WTC11 (cell line): ENCODE measurements at regions not wholly inside any gene's neighbourhood (a gene's known extent, or its start where the extent isn't known, plus 50 kb on each side); places are given as distances from the start of the nearest gene placed in this dataset.

Source experiments
- ATAC-seq: fragments of 200-7000 bp; cut with Tn5 transposase; 2 replicates; pipeline ENCODE4 v1.10.0; 2021; ENCODE audit warnings: mild to moderate bottlenecking, moderate library complexity
- CTCF ChIA-PET: fragments of 300-600 bp; sonication (Branson Sonifier 250); formaldehyde crosslinking; loops from one replicate; lab custom pipeline; 2021; ENCODE audit warnings: antibody characterized with exemption; lab: Charles Lee
- POLR2A ChIA-PET: fragments of 350-600 bp; sonication (Branson Sonifier 250); formaldehyde crosslinking; loops from one replicate; lab custom pipeline; 2021; ENCODE audit warnings: antibody characterized with exemption; lab: Charles Lee
- DNase-seq: peaks from one replicate; pipeline ENCODE4 v3.0.0; 2021; ENCODE audit warnings: low spot score
- H3K27ac Mint-ChIP-seq: 2 replicates; pipeline ENCODE4 v1.8.0; 2021; ENCODE audit warnings: mixed read lengths
- H3K27me3 Mint-ChIP-seq: 2 replicates; pipeline ENCODE4 v1.8.0; 2021; ENCODE audit warnings: low read depth, mild to moderate bottlenecking, moderate library complexity, mixed read lengths
- H3K36me3 Mint-ChIP-seq: 2 replicates; pipeline ENCODE4 v1.8.0; 2021; ENCODE audit warnings: mixed read lengths
- H3K4me1 Mint-ChIP-seq: 2 replicates; pipeline ENCODE4 v1.8.0; 2022; ENCODE audit warnings: mixed read lengths
- H3K4me3 Mint-ChIP-seq: 2 replicates; pipeline ENCODE4 v1.8.0; 2021; ENCODE audit warnings: mild to moderate bottlenecking, moderate library complexity, mixed read lengths
- H3K9me3 Mint-ChIP-seq: 2 replicates; pipeline ENCODE4 v1.8.0; 2021; ENCODE audit warnings: mixed read lengths
- ARID4B ChIP-seq: sonication (generic); formaldehyde crosslinking; IDR thresholded peaks from 2 replicates; pipeline ENCODE4 v1.8.0; 2023; ENCODE audit warnings: missing genetic modification reagents, mild to moderate bottlenecking, borderline replicate concordance
- CTCF ChIP-seq: fragments of 200-600 bp; IDR thresholded peaks from 2 replicates; pipeline ENCODE4 v1.8.0; 2022; ENCODE audit warnings: antibody characterized with exemption
- ESRRA ChIP-seq: sonication (generic); formaldehyde crosslinking; IDR thresholded peaks from 2 replicates; pipeline ENCODE4 v1.8.1; 2022; ENCODE audit warnings: mild to moderate bottlenecking, missing genetic modification reagents, borderline replicate concordance
- ETV6 ChIP-seq: sonication (generic); formaldehyde crosslinking; IDR thresholded peaks from 2 replicates; pipeline ENCODE4 v1.8.1; 2022; ENCODE audit warnings: mild to moderate bottlenecking, missing genetic modification reagents
- HMGXB4 ChIP-seq: sonication (generic); formaldehyde crosslinking; IDR thresholded peaks from 2 replicates; pipeline ENCODE4 v1.8.1; 2023; ENCODE audit warnings: mild to moderate bottlenecking, moderate library complexity, missing genetic modification reagents
- MAX ChIP-seq: sonication (generic); formaldehyde crosslinking; IDR thresholded peaks from 2 replicates; pipeline ENCODE4 v1.8.0; 2022; ENCODE audit warnings: mild to moderate bottlenecking, missing genetic modification reagents
- NR1H2 ChIP-seq: sonication (generic); formaldehyde crosslinking; IDR thresholded peaks from 2 replicates; pipeline ENCODE4 v1.9.0; 2021; ENCODE audit warnings: mild to moderate bottlenecking, moderate library complexity, missing genetic modification reagents
- RELA ChIP-seq: sonication (generic); formaldehyde crosslinking; IDR thresholded peaks from 2 replicates; pipeline ENCODE4 v1.8.1; 2022; ENCODE audit warnings: missing genetic modification reagents, mild to moderate bottlenecking, borderline replicate concordance
- TEAD1 ChIP-seq: sonication (generic); formaldehyde crosslinking; IDR thresholded peaks from 2 replicates; pipeline ENCODE4 v1.8.0; 2022; ENCODE audit warnings: mild to moderate bottlenecking, missing genetic modification reagents
- TEAD4 ChIP-seq: sonication (generic); formaldehyde crosslinking; IDR thresholded peaks from 2 replicates; pipeline ENCODE4 v1.8.0; 2022; ENCODE audit warnings: mild to moderate bottlenecking, missing genetic modification reagents
- ZBTB43 ChIP-seq: sonication (generic); formaldehyde crosslinking; IDR thresholded peaks from 2 replicates; pipeline ENCODE4 v1.8.1; 2023; ENCODE audit warnings: mild to moderate bottlenecking, missing genetic modification reagents
- ZNF121 ChIP-seq: sonication (generic); formaldehyde crosslinking; IDR thresholded peaks from 2 replicates; pipeline ENCODE4 v1.8.0; 2023; ENCODE audit warnings: missing genetic modification reagents

- ChIA-PET CTCF (interaction anchor here (0.6 to 2.6 kb wide), 30 partner anchors 9 to 212 kb away, joined by 3 to 47 read pairs (median 5); partner anchors contain the start of gene CZIB), POLR2A (no interaction called here)
Observed at GRCh38 chr1:53392460-53392859, 64.6 kb upstream of the LRP8 start.

GRCh38 chr1:53393325-53393792 lies 65.5 kb upstream of the LRP8 start:
- Mint-ChIP-seq H3K27ac (peak overlapping the region; percentile 55; the same call in 1 of the 2 replicates), H3K27me3 (peaks cover 5% of the 10 kb centered on the region; the same call in 1 of the 2 replicates), H3K36me3 (no peaks in the 10 kb centered on the region), H3K4me1 (peaks cover 48% of the 10 kb centered on the region), H3K9me3 (no peaks in the 10 kb centered on the region), H3K4me3 (no peak overlapping the region)
- peak; percentile 97 for TF ChIP-seq CTCF
- no peak for TF ChIP-seq RELA
- no peak for TF ChIP-seq ESRRA (CRISPR knock-in tag)
- no peak for TF ChIP-seq ZBTB43 (CRISPR knock-in tag)
- peak; percentile 71 for TF ChIP-seq MAX (CRISPR knock-in tag)
- no peak for TF ChIP-seq ETV6 (CRISPR knock-in tag)
- no peak for TF ChIP-seq NR1H2 (CRISPR knock-in tag)
- peak; percentile 28; the same call in 1 of the 2 replicates for TF ChIP-seq ARID4B
- 0 out of 2 replicates have a peak, but pooled peaks have one; percentile 25 for TF ChIP-seq HMGXB4 (CRISPR knock-in tag)
- peak; percentile 58; the same call in 1 of the 2 replicates for TF ChIP-seq TEAD1 (CRISPR knock-in tag)
- POLR2A ChIA-PET, result interaction anchor here (0.9 kb wide), 1 partner anchor 66 kb away, joined by 3 read pairs; the partner anchor contains the start of gene LRP8
- ATAC-seq, result peak; percentile 88
- peak; percentile 87 for DNase-seq
- CTCF ChIA-PET, result interaction anchor here (0.5 to 2.6 kb wide), 48 partner anchors 11 to 550 kb away, joined by 3 to 47 read pairs (median 4); partner anchors contain the start of genes CZIB and ZYG11A

More at GRCh38 chr1:53392460-53392859, 64.6 kb upstream of the LRP8 start:
- peak; percentile 45; the same call in 1 of the 2 replicates for TF ChIP-seq ZNF121 (CRISPR knock-in tag)
- TF ChIP-seq TEAD4 (CRISPR knock-in tag), result no peak
- TF ChIP-seq ESRRA (CRISPR knock-in tag), result no peak
- no peak overlapping the region for H3K27ac Mint-ChIP-seq
- peak; percentile 6; the same call in 1 of the 2 replicates for ATAC-seq
- no peaks in the 10 kb centered on the region for H3K36me3 Mint-ChIP-seq
- DNase-seq, result no peak
- H3K4me1 Mint-ChIP-seq, result peaks cover 39% of the 10 kb centered on the region
- H3K9me3 Mint-ChIP-seq, result peaks cover 7% of the 10 kb centered on the region
- H3K4me3 Mint-ChIP-seq, result no peak overlapping the region
- H3K27me3 Mint-ChIP-seq, result peaks cover 5% of the 10 kb centered on the region; the same call in 1 of the 2 replicates
